ENCODE measurements at regions not wholly inside any gene's neighbourhood (a gene's known extent, or its start where the extent isn't known, plus 50 kb on each side); places are given as distances from the start of the nearest gene placed in this dataset.

GRCh38 chr9:105994970-105995369 is 300.6 kb downstream of the TMEM38B start:
- no peaks in the 10 kb centered on the region for H3K9me3 Mint-ChIP-seq
- no peak for DNase-seq (ENCODE audit: low spot score in 2 of 2, unreplicated experiment in 2 of 2)
- no peak overlapping the region for H3K27ac Mint-ChIP-seq
- no peaks in the 10 kb centered on the region for H3K27me3 Mint-ChIP-seq (ENCODE audit: low read depth)
- TF ChIP-seq, protein P1, sequence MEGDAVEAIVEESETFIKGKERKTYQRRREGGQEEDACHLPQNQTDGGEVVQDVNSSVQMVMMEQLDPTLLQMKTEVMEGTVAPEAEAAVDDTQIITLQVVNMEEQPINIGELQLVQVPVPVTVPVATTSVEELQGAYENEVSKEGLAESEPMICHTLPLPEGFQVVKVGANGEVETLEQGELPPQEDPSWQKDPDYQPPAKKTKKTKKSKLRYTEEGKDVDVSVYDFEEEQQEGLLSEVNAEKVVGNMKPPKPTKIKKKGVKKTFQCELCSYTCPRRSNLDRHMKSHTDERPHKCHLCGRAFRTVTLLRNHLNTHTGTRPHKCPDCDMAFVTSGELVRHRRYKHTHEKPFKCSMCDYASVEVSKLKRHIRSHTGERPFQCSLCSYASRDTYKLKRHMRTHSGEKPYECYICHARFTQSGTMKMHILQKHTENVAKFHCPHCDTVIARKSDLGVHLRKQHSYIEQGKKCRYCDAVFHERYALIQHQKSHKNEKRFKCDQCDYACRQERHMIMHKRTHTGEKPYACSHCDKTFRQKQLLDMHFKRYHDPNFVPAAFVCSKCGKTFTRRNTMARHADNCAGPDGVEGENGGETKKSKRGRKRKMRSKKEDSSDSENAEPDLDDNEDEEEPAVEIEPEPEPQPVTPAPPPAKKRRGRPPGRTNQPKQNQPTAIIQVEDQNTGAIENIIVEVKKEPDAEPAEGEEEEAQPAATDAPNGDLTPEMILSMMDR (IDR thresholded peaks at IDR 0.05; ENCODE audit: unreplicated experiment): no peak
- no peak overlapping the region for H3K4me3 Mint-ChIP-seq
- no peaks in the 10 kb centered on the region for H3K4me1 Mint-ChIP-seq
- H3K36me3 Mint-ChIP-seq: no peaks in the 10 kb centered on the region

- no peaks in the 10 kb centered on the region for H3K36me3 Mint-ChIP-seq
- peaks cover 9% of the 10 kb centered on the region for H3K4me1 Mint-ChIP-seq
- no peak overlapping the region for H3K27ac Mint-ChIP-seq
- H3K4me3 Mint-ChIP-seq: no peak overlapping the region
- H3K27me3 Mint-ChIP-seq (ENCODE audit: low read depth): no peaks in the 10 kb centered on the region
- TF ChIP-seq, protein P1 (IDR thresholded peaks at IDR 0.05; ENCODE audit: unreplicated experiment): no peak
- no peaks in the 10 kb centered on the region for H3K9me3 Mint-ChIP-seq
- DNase-seq (ENCODE audit: low spot score in 2 of 2, unreplicated experiment in 2 of 2): no peak
Measured at GRCh38 chr9:106017198-106017740, 322.9 kb downstream of the TMEM38B start.

DNA sequence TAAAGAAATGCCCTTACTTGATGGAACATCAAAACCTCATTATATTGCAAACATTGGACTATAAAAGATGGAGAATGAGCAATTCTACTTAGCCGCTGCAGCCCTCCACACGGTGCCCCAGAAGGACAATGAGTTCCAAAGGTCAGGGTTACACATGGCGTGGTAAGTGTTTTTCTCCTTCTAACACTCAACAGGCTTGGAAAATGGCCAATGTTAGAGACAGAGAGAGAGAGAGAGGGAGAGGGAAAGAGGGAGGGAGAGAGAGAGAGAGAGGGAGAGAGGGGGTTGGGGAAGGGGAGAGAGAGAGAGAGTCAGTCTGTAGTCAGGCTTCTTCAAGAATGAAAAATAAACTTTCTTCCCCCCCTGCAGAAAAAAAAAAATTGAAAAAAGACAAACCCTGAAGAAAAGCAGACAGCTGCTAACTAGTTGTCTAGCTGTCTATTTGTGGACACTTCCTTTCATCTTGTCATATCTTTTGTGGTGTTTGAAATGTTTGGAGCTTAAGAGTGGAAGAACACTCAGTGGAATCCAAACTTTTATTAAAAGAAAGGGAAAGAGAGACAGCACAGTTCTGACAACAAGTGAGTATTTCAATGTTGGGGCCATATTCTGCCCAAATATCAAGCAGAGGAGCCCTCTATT is 324.8 kb downstream of the TMEM38B start:
- no peaks in the 10 kb centered on the region for H3K27me3 Mint-ChIP-seq (ENCODE audit: low read depth)
- H3K9me3 Mint-ChIP-seq: no peaks in the 10 kb centered on the region
- H3K4me1 Mint-ChIP-seq: peaks cover 9% of the 10 kb centered on the region
- H3K27ac Mint-ChIP-seq: no peak overlapping the region
- H3K4me3 Mint-ChIP-seq: no peak overlapping the region
- DNase-seq (ENCODE audit: low spot score in 2 of 2, unreplicated experiment in 2 of 2): no peak
- H3K36me3 Mint-ChIP-seq: no peaks in the 10 kb centered on the region
- TF ChIP-seq, protein P1 (IDR thresholded peaks at IDR 0.05; ENCODE audit: unreplicated experiment): no peak

- Mint-ChIP-seq H3K27ac (no peak overlapping the region), H3K9me3 (no peaks in the 10 kb centered on the region), H3K27me3 (ENCODE audit: low read depth) (no peaks in the 10 kb centered on the region), H3K4me1 (peaks cover 9% of the 10 kb centered on the region), H3K36me3 (no peaks in the 10 kb centered on the region), H3K4me3 (no peak overlapping the region)
- no peak for DNase-seq (ENCODE audit: low spot score in 2 of 2, unreplicated experiment in 2 of 2)
- TF ChIP-seq, protein P1 (IDR thresholded peaks at IDR 0.05; ENCODE audit: unreplicated experiment): no peak
Measured at GRCh38 chr9:106019702-106020101, 325.4 kb downstream of the TMEM38B start.

DNA sequence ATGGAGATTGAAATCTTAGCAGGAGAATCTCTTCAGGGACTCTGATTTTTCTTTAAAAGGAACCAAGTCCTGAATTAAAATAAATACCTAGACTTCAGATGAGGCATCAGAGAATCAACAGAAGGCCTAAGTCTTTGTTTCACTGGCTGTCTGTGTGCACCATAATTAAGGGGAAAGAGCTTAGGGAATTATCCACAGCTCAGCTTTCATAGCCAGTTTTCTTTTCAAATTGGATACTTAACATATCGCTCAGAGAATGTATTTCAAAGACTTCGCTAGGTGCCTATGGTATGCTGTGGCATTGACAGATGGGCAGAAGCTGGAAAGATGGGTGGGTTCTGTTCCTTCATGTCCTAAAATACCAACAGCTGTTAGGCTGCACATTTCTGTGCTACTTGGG is 325.8 kb downstream of the TMEM38B start:
- TF ChIP-seq, protein P1 (IDR thresholded peaks at IDR 0.05; ENCODE audit: unreplicated experiment): no peak
- no peak overlapping the region for H3K27ac Mint-ChIP-seq
- no peaks in the 10 kb centered on the region for H3K9me3 Mint-ChIP-seq
- no peak for DNase-seq (ENCODE audit: low spot score in 2 of 2, unreplicated experiment in 2 of 2)
- H3K27me3 Mint-ChIP-seq (ENCODE audit: low read depth): no peaks in the 10 kb centered on the region
- peaks cover 9% of the 10 kb centered on the region for H3K4me1 Mint-ChIP-seq
- no peaks in the 10 kb centered on the region for H3K36me3 Mint-ChIP-seq
- H3K4me3 Mint-ChIP-seq: no peak overlapping the region

Data from mesothelial cell of epicardium (in vitro differentiated cells).